GM12878 (cell line): ENCODE measurements at regions not wholly inside any gene's neighbourhood (a gene's known extent, or its start where the extent isn't known, plus 50 kb on each side); places are given as distances from the start of the nearest gene placed in this dataset.

Experiments
- POLR2A ChIP-seq: IDR thresholded peaks from 2 replicates; pipeline ENCODE4 v1.6.1; 2011; ENCODE audit warnings: low read depth, mild to moderate bottlenecking, low read length
- POLR2AphosphoS5 ChIP-seq: IDR thresholded peaks from 2 replicates; pipeline ENCODE4 v1.6.1; 2011; ENCODE audit warnings: mild to moderate bottlenecking, low read length, inconsistent platforms
- REST ChIP-seq: IDR thresholded peaks from 2 replicates; pipeline ENCODE4 v1.6.1; 2012; ENCODE audit warnings: mild to moderate bottlenecking, low read depth, low read length

GRCh38 chr13:103540382-103540765, 474.2 kb upstream of the SLC10A2 start:
- no peak for TF ChIP-seq REST
- TF ChIP-seq POLR2AphosphoS5 = no peak
- TF ChIP-seq POLR2A = no peak
